ENCODE measurements at regions not wholly inside any gene's neighbourhood (a gene's known extent, or its start where the extent isn't known, plus 50 kb on each side); places are given as distances from the start of the nearest gene placed in this dataset.

GRCh38 chr15:29364426-29365078 lies 94.9 kb upstream of the NSMCE3 start:
- TF ChIP-seq POLR2A (IDR thresholded peaks at IDR 0.05), result no peak
- peak in 3 of 6 experiments; percentile 6 to 25 (median 23) for TF ChIP-seq CTCF (IDR thresholded peaks at IDR 0.05)
